NOMO-1 treated with DMSO at 0.1 percent for 48 hours (cell line): ENCODE measurements at regions not wholly inside any gene's neighbourhood (a gene's known extent, or its start where the extent isn't known, plus 50 kb on each side); places are given as distances from the start of the nearest gene placed in this dataset.
"Not testable (repeated sequence)": the region's sequence is repeated elsewhere in the genome, so short reads cannot be mapped to it uniquely, and the experiment has no call there.

Experiments
- DNase-seq: peaks from one replicate; lab custom pipeline; 2025; ENCODE audit not compliant: unreplicated experiment; lab: John Stamatoyannopoulos, UW

DNA sequence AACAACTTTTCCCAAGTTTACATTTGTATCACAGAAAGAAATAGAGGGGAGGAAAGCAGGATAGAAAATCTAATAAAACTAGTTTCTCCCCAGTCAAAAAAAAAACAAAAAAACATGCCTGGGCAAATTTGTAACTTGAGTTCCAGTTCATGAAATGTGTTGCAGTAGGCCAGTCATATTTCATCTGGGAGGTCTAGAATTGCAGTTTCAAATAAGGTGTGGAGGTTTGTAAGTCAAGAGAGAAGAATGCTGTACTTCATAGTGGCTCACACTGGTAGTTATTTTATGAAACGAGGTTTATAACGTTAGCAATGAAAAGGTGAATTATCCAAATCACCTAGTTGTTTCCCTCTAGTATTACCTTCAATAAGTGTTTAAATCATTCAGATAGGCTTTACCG, 1313.9 kb upstream of the SLC39A10 start:
- DNase-seq, result no peak

DNA sequence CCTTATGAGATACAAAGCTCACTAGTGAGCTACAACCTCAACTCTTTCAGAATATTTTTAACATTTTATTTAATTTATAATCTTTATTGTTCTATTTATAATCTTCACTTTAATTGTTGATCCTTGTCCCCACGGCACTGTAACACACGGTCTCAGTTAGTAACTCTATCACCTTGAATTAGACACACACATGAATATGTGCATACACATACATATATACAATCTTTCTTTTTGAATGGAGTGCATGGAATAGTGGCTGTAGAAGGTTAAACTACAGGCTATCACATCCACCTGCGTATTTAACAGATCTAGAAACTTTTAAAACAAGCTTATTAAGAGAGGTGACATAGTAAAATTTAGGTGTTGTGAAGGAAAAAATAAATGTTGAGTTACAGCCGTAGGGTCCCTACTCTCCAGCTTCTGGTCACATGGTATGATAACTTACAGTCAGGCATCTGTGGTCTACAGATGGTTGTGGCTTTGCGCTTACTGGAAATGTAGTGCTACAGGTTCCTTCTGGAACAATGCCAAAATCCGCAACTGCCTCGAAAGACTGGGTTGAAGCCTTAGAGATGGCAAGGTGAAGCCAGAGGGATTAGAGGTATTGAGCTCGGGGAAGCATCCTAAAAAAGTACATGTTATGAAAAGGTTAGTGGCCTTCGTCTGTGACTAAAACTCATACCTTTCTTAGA, 1324.1 kb upstream of the SLC39A10 start:
- no peak for DNase-seq

DNA sequence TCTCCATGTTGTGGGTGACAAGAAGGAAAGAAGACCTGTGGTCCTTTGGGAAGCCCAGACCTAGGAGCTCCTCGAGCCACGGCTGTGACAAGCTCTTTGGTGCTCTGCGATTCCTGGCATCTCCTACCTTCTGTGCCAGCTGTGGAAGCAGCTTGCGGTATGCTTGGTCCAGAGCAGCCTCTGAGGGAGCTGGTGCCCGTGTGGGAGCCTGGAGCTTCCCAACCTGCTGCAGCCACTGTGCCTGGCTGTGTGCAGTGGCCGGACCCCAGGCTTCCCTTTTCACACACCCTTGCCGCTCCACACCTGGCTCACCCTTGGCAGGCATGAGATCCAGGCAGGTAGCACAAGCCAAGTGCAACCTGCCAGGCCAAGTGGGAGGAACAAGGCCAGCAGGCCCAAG, 1328.6 kb upstream of the SLC39A10 start:
- no peak for DNase-seq

DNA sequence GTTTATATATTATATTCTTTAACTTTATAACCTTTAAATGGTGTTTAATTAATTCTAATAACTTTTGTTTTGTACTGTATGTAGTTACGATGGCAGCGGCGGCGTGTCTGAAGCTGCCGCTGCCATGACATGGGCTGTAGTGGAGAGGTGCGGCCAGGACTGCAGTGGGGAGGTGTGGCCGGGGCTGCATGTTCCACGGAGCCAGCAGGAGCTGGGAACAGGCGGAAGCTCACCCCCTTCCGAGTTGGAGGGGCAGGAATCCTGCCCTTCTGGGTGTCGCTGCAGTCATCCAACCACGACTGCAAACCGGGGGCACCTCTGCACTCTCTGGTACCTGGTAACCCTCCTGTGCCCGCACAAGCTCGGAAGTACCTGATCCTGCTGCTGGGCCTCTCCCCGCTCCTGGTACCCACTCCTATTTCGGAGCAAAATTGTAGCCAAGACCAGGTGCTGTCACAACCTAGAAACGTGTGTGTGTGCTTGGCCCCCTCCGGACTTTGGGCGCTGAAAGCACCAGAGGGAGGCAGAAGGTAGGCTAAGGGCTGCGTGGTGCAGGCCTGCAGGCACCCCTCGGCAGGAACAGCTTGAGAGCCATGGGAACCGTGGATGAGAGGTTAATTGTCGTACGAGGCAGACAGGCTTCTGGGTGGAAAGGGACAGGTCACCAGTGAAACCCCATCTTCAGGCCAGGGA, 1329.7 kb upstream of the SLC39A10 start:
- no peak for DNase-seq

DNA sequence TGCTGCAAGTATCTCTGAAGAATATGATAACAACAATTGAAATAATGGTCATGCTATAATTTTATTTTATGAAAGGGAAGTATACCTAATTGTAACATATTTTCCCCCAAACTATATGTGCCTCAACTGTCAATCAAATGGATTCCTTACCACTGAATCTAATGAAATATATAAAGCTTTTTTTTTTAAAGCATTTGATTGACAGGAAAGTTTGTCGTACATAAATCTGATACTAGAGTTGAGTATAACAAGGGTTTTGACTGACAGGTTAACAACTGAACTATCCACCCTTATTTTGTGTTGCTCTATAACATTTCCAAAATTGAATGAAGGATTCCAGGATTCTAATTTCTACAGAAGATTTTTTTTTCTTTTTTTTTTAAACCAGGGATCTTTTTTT, 1333.3 kb upstream of the SLC39A10 start:
- no peak for DNase-seq

DNA sequence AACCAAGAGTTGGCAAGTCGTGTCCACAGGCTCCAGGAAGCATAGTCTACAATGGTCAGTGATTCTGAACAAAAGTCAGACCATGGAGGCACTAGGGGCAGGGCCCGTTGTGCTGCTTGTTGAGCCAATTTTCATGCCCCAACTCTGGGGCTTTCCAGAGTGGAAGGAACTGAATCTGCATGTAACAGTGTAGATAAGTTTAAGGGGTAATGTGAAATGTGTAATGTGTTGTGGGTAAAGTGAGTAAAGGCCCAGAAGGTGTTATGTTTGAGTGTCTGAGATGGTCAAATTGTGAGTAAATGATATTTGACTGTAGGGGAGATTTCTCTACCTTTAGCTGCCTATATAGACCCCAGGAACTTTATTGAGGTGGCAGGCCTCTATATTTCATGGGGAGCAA, 1336.5 kb upstream of the SLC39A10 start:
- DNase-seq, result no peak

DNA sequence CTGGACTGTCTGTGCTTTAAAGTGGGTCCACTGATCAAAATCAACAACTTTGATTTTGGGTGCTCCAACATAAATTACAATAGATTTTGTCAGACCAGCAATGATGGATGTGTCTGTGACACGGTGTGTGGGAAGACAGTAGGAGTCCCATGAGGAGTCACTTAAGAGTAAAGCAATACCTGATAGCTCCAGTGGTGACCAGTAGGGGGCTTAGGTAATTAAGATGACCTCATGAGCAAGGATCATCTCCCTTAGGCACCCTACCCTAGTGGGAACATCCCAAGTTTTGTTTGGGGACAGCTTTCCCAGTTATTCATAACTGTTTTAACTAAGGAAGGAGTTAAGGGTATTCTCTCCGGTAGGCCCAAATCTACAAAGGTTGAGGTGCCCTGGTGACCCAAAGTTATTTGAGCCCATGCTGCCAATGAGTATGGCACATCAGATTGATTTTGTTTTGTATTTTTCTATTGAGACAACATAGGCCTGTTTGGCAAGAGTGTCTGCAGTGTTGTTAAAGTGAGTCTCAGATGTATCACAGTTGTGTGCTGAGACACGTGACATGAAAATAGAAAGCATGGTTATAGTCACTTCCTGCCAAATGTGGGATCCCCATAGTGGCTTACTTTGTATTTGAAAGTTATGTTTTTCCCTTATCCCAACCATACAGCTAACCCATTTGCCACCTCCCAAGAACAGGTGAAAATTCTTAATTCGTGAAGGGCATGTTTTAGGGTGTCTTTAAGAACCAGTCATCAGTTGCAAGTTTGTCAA, 1337.6 kb upstream of the SLC39A10 start:
- no peak for DNase-seq

DNA sequence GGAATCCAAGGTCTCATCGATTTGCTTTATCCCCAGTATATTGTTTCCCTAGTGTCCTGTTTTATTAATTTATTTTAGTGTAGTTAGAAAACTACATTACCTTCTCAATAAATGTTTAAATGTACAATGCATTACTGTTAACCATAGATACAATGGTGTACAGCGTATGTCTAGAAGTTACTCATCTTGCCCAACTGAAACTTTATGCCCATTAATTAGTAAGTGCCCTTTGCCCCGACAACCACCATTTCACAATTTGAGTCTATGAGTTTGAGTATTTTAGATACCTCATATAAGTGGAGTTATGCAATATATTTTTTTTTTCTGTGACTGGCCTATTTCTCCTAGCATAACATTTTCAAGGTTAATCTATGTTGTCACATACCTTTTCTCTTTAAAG, 1343.0 kb upstream of the SLC39A10 start:
- no peak for DNase-seq

DNA sequence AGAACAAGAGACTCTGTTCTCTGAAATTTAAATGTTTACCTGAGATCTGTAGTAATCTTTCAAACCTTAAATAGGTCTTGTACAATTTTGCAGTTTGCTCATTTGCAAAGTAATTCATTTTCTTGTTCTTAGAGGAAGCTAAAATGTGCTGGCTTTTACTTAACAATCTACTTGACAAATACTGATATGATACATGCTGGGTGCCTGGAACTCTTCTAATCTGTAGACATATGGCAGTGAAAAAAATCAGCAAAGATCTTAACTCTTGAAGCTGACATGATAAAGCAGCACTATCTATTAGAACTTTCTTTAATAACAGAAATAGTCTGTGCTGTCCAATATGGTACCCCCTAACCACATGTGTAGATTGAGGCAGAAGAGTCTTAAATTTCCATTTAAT, 1352.8 kb upstream of the SLC39A10 start:
- DNase-seq, result no peak

DNA sequence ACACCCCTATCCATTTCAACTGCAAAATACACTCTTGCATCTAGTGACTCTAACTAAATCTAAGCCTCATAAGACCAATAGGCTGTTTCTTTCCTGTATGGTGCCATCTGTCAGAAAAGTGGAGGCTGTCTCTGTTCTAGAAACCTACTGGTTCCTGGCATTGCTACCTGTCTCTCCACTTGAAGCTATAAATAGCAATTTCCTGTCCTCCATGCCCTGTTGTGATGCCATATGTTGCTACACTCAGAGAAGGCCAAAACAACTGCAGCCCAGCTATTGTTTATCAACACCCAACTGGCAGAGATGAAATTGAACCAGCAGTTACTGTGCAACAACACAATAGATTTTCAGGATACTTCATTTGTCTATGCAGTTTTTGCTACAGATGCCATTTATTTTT, 1355.1 kb upstream of the SLC39A10 start:
- no peak for DNase-seq

DNA sequence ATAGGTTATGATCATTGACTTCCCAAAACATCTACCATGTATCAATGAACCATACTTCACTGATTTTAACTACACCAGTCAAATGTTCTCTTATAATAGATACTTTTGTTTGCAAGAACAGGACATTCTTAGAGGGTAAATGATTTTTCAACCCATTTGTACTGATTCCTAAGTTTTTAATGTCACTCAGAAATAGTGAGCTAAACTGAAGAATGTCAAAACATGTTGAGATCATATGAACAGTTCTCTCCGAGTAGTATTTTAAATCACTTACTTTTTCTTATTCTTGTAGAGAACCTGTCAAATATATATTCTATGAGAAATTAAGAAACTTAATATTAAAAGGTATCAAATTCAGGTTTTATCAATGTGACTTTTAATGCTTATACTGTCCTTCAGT, 1362.9 kb upstream of the SLC39A10 start:
- no peak for DNase-seq

DNA sequence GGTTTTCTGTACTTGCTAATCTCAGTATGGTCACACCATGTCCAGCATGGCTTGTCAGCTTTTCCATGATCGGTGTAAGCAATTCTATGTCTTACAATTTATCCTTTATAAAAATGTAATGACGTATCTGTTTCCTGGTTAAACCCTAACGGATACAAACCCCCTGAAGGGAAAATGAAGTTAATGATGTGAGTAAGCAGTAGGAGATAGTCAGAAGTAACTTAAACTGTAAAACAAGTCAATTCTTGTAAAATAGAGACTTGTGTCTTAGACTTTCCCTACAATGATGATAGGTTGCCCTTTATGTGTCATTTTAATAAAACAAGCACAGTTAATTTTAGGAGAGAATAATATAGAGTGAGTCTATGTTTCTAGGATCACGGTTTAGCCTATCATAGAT, 1365.9 kb upstream of the SLC39A10 start:
- DNase-seq, result no peak

DNA sequence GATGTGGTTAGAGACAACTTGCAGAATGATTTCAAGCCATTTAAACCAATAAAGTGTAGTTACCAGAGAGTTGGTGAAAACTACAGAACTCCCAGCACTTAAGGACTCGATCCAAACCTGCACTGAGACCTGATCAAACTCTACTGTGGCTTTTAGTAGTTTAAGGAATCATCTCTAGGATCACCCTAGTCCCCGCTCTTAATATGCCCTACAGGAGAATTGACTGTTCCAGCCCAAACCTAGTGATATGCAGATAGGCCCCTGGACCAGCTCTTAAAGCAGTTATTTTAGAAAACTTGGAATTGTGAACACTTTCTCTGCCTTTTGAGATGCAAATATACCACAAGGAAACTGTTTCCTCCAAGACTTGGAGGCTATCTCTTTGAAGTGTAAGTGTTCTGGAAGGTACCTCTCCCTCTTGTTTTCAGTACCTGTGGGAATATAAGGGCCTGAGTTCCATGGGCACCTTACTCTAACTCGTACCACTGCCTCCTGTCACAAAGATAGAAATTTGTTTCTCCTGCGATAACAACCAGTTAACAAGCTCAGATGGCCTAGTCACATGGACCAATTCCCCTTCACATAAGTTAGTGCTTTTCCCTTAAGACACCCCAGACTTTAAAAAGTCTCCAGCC, 1367.2 kb upstream of the SLC39A10 start:
- no peak for DNase-seq

DNA sequence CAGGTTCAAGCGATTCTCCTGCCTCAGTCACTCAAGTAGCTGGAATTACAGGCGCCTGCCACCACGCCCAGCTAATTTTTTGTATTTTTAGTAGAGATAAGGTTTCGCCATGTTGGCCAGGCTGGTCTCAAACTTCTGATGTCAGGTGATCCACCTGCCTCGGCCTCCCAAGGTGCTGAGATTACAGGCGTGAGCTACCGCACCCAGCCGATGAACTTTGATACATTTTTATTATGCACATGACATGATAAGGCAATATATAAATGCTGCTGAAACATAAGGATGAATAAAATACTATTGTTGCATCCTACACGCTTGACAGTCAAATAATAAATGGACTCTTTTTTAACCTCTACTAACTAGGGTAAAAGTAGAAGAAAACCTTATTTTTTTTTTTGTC, 1380.4 kb upstream of the SLC39A10 start:
- DNase-seq, result not testable (repeated sequence)

DNA sequence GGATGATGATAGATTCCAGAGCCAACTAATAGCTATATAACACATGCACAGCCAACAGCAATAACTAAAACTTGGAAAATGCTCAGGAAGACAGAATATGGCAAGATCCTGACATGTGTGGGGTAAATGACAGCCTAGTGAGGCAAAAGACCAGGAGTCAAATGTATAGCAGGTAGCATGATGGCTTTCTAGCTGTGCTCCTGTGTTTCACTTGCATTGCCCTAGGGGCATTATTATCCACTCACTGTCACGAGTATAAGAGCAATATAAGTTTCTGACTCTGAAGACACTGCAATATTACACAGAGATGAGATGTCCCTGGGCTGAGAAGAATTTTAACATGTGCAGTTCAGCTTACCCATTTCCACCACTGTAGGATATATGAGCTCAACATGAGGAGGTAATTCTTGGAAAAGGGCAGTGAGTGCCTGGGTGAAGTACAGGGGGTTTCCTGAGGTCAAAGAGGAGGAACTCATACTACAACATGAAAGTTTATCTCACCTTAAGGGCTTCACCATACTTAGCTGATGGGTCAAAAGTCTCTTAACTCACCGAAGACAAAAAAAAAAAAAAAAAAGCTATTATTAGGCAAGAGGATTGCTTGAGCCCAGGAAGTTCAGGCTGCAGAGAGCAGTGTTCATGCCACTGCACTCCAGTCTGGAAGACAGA, 1385.6 kb upstream of the SLC39A10 start:
- no peak for DNase-seq

DNA sequence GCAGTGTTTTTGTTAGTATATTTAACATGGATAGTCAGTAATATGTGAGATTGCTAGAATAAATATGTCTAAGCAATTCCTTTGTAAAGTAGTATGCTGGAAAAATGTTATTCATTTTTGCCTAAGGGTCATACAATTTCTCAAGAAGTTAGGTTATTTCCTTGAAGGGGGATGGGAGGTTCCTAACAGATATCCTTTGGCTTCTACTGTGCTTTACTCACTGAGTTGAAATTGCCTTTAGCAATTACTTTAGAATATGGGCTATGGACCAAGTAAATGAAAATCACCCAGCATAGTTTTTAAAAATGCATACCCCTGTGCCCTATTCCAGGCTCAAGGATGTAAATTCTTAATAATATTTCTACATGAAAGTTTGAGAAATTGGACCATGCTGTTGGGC, 1386.4 kb upstream of the SLC39A10 start:
- no peak for DNase-seq

DNA sequence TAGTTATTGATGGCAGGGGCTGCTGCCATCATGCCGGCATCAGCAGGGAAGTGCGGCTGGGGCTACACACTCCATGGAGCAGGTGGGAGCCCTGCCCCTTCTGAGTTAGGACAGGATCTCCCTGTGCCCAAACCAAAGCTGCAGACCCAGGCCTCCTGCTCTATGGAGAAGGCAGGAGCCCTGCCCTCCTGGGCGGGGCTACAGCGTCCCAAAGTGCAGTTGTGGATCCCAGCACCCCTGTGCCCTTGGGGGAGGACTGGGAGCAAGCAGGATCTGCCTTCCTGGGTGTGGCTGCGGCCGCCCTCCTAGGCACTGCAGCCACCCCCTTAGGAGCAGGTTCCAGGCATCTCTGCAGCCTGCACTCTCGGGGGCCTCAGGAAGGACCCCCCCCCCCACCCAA, 1392.4 kb upstream of the SLC39A10 start:
- DNase-seq, result no peak

DNA sequence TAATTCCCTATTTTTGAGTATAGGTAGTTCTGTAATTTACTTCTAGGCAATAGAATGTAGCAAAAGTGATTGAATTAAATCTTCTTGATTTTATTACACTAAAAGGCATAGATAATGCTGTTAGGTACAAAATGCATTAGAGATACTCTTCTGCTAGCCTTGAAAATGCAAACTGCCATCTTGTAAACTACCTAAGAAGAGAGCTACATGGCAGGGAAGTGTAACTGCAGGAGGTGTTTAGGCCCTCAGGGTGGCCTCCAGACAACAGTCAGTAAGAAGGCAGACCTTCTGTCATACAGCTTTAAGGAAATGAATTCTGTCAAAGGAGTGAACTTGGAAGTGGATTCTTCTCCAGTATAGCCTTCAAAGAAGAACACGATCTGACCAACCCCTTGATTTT, 1396.8 kb upstream of the SLC39A10 start:
- no peak for DNase-seq

DNA sequence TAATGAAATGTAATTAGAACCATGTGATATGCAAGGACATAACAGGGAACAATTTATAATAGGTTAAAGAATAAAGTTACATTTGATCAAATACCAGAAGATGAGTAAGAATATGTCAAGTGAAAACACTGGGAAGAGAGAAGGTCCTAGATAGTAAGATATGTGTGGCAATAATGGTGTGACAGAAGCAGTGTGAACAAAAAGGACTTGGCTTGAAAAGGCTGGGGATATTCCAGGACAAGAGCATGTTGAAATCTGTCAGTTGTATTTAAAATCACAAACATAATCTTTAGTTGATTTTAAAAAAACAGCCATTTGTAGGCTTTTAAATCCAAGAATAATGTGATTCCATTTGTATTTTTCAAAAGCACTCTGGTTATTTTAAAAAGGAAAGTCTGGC, 1399.9 kb upstream of the SLC39A10 start:
- no peak for DNase-seq

DNA sequence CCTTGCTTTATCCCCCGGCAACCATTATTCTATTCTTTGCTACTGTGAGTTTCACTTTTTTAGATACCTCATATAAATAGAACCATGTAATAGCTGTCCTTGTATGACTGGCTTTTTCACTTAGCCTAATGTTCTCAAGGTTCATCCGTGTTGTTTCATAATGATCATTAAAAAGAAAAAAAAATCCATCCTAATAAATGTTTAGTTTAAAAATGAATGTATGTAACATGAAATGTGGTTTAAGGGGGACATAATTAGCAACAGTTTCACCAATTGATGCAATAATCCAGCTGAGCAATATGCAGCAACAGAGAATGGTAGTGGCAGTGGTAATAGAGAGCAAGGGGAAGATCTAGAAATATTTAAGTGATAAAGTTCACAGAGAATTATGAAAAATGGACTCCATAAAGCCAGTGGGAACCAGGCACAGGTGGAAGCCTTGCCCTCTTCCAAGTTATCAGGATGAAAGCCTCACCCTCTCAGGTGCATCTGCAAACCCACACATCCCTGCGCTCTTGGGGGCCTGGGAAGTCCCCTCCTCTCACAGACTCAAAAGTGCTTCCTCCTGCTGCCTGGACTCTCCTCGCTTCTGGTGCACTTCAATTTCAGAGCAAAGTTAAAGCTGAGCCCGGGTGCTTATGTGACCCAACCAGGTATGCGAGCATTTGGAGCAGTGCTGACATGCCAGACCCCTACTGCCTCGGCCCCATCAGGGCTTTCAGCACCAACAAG, 1403.3 kb upstream of the SLC39A10 start:
- no peak for DNase-seq

DNA sequence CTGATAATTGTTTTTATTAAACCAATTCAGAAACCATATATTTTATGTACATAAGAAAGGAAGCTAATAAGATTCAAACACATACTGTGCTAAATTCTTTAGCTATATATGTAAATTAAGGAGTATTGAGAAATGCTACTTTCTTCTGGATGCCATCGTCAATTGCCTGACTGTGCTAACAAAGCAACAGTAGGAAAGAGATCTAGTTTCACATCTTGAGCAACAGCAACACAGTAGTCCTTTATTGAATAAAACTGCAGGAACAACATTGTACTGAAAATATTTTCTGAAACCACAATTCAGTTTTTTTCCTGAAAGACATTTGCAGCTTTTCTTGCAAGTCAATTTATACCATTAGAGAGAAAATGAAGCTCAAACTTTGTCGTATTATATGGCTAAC, 1404.9 kb upstream of the SLC39A10 start:
- no peak for DNase-seq
